Activated CD4-positive, alpha-beta memory T cell treated with anti-CD3 and anti-CD28 coated beads, Interleukin-2, amount 10 ng/mL, durations not matched to agents 7 days and 5 days (primary cell): ENCODE measurements at regions not wholly inside any gene's neighbourhood (a gene's known extent, or its start where the extent isn't known, plus 50 kb on each side); places are given as distances from the start of the nearest gene placed in this dataset.

Source experiments
- CTCF ChIA-PET: fragments of 350-600 bp; sonication (Branson Sonifier 250); formaldehyde crosslinking; loops from one replicate; lab custom pipeline; 2021; ENCODE audit warnings: antibody characterized with exemption, inconsistent platforms; lab: Charles Lee
- POLR2A ChIA-PET: fragments of 350-600 bp; sonication (Branson Sonifier 250); formaldehyde crosslinking; loops from one replicate; lab custom pipeline; 2021; ENCODE audit warnings: antibody characterized with exemption; lab: Charles Lee
- DNase-seq: peaks from one replicate; pipeline ENCODE4 v3.0.0-alpha.2; 2020
- H3K27ac Mint-ChIP-seq: one replicate; pipeline ENCODE4 v1.8.0; 2021; ENCODE audit warnings: mild to moderate bottlenecking, mixed read lengths
- H3K27me3 Mint-ChIP-seq: one replicate; pipeline ENCODE4 v1.8.0; 2021; ENCODE audit warnings: mixed read lengths
- H3K36me3 Mint-ChIP-seq: one replicate; pipeline ENCODE4 v1.8.0; 2021; ENCODE audit warnings: low read depth, mixed read lengths
- H3K4me1 Mint-ChIP-seq: one replicate; pipeline ENCODE4 v1.8.0; 2021; ENCODE audit warnings: mixed read lengths
- H3K4me3 Mint-ChIP-seq: one replicate; pipeline ENCODE4 v1.8.0; 2021; ENCODE audit warnings: mild to moderate bottlenecking, mixed read lengths
- H3K9me3 Mint-ChIP-seq: one replicate; pipeline ENCODE4 v1.8.0; 2021; ENCODE audit warnings: mixed read lengths

DNA sequence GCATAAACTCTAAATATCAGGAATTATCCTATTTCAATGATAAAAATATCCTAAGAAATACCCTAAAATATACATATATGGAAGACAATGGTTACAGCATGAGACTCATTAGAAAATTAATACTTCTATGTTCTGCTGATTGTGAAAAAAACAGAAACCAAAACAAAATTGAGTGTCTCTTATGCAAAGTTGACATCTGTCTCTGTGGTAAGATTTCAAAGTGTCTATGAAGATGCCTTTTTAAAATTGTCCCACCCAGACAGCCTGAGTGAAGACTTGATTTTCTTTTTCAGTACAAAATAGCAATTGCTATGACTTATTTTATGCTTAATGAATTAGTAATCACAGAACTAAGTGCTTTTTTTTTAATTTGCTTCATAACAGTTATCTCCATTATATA is 1368.4 kb upstream of the LRRTM1 start:
- H3K4me3 Mint-ChIP-seq = no peak overlapping the region
- no peaks in the 10 kb centered on the region for H3K4me1 Mint-ChIP-seq
- H3K9me3 Mint-ChIP-seq = peaks cover 3% of the 10 kb centered on the region
- no peaks in the 10 kb centered on the region for H3K27me3 Mint-ChIP-seq
- ChIA-PET CTCF (no interaction called here), POLR2A (no interaction called here)
- DNase-seq = no peak
- no peak overlapping the region for H3K27ac Mint-ChIP-seq
- no peaks in the 10 kb centered on the region for H3K36me3 Mint-ChIP-seq

DNA sequence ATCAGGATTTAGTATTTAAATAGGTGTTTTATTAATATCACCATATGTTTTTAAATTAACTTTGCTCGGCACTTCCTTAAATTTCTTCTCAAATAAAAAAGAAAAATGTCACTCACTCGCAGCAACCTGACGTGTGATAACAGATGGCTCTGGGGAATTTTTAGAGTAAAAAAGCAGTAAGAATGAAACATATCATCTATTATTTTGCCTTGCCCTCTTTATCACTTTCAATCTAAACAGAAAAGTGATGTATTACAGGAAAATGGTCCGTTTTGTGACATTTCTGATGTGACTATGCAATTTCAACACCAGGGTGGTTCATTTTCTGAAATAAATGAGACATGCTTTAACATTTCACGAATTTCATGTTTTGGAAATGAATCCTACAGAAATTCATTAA is 1368.0 kb upstream of the LRRTM1 start:
- no peak overlapping the region for H3K27ac Mint-ChIP-seq
- no peaks in the 10 kb centered on the region for H3K36me3 Mint-ChIP-seq
- no peak for DNase-seq
- H3K27me3 Mint-ChIP-seq = no peaks in the 10 kb centered on the region
- no peak overlapping the region for H3K4me3 Mint-ChIP-seq
- CTCF ChIA-PET = no interaction called here
- no peaks in the 10 kb centered on the region for H3K4me1 Mint-ChIP-seq
- H3K9me3 Mint-ChIP-seq = peaks cover 3% of the 10 kb centered on the region
- POLR2A ChIA-PET = no interaction called here

DNA sequence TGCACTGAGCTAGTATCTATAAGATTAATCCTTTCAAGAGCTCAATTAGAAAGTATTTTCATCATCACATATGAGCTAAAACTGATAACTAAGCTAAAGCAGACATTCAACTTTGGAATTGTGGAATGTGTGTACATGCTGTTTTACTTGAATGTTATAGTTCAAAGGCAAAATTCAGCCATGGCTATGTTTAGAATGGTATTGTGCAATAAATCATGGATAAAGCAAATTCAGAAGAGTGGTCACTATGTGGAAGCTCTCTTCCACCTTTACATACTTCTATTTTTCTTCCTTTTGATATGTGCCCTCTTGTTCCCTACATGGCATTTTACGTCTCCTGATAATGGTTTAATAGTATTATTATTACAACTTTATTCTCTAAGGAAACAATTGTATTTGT is 1366.3 kb upstream of the LRRTM1 start:
- Mint-ChIP-seq H3K9me3 (peaks cover 3% of the 10 kb centered on the region), H3K36me3 (no peaks in the 10 kb centered on the region)
- CTCF ChIA-PET = no interaction called here

DNA sequence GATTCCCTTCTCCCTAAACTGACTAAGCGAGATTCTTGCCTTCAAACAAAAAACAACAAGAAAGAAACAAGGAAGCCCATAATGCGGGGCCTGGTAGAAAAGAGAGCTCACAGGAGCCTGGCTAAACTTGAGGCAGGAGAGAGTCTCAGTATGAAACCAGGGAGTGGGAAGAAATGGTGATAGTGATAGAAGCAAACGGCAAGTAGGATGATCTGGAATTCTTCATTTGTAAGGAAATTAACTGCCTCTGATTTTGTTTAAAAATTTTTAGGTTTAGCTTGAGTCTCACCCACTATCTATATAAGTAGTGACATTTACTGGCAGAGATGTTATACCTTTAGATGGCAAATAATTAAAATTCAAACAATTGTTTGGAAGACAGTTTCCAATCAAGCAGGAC is 1356.5 kb upstream of the LRRTM1 start:
- Mint-ChIP-seq H3K4me3 (no peak overlapping the region), H3K27me3 (no peaks in the 10 kb centered on the region), H3K36me3 (no peaks in the 10 kb centered on the region), H3K4me1 (no peaks in the 10 kb centered on the region), H3K27ac (no peak overlapping the region), H3K9me3 (peaks cover 29% of the 10 kb centered on the region)
- CTCF ChIA-PET = no interaction called here
- no peak for DNase-seq
- POLR2A ChIA-PET = no interaction called here

More for the DNA sequence above, 1366.3 kb upstream of the LRRTM1 start:
- H3K27me3 Mint-ChIP-seq = no peaks in the 10 kb centered on the region
- DNase-seq = no peak
- H3K4me1 Mint-ChIP-seq = no peaks in the 10 kb centered on the region
- no peak overlapping the region for H3K27ac Mint-ChIP-seq
- no peak overlapping the region for H3K4me3 Mint-ChIP-seq
- POLR2A ChIA-PET = no interaction called here

DNA sequence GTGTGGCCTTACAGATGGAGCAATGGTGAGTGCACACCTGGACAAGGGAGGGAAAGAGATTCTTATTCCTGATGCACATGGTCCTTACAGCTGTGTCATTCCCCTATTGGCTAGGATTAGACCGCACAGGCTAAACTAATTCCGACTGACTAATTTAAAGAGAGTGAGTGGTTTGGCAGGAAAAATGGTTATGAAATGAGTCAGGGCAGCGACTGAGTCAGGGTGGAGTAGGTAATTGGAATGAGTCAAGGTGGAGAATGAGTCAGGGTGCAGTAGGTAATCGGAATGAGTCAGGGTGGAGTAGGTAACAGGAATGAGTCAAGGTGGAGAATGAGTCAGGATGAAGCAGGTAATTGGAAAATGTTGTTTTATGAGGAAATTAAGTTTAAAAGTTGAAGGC is 1353.7 kb upstream of the LRRTM1 start:
- Mint-ChIP-seq H3K27ac (no peak overlapping the region), H3K9me3 (peaks cover 37% of the 10 kb centered on the region)
- CTCF ChIA-PET = no interaction called here

DNA sequence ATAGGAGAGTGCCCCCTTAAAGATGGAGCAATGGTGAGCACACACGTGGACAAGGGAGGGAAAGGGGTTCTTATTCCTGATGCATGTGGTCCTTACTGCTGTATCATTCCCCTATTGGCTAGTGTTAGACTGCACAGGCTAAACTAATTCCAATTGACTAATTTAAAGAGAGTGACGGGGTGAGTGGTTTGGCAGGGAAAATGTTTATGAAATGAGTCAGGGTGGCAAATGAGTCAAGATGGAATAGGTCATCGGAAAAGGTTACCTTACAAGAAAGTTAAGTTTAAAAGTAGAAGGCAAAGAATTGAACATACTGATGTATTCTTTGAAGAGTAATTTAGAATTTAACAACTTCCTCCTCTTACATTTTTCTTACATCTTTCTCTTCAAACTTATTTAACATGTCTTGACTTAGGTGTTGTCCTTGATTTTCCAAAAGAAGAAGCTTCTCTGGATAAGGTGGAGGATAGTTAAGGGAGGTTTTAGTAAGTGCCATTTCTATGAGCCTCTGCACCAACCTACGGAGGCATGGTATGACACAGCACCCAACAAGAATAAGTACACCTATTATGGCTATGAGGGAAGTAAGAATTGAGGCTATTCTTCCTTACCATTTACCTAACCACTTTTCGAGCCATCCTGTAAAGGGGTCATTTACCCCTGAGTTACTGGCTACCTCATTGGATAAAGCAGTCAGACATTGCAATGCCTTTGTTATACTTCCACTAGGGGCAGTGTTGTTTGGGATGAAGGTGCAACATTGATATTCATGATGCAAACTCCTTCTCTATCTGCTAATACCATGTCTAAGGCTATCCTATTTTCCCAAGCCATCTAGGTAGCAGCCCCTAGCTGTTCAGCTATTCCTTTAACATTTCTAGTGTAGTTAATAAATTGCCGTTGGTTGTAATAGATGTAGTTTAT is 1345.8 kb upstream of the LRRTM1 start:
- POLR2A ChIA-PET = no interaction called here
- Mint-ChIP-seq H3K4me1 (no peaks in the 10 kb centered on the region), H3K27me3 (no peaks in the 10 kb centered on the region), H3K27ac (no peak overlapping the region), H3K36me3 (no peaks in the 10 kb centered on the region), H3K9me3 (peaks cover 15% of the 10 kb centered on the region), H3K4me3 (no peak overlapping the region)
- CTCF ChIA-PET = no interaction called here
- DNase-seq = no peak

More for the DNA sequence above, 1353.7 kb upstream of the LRRTM1 start:
- POLR2A ChIA-PET = no interaction called here
- DNase-seq = no peak
- H3K4me3 Mint-ChIP-seq = no peak overlapping the region
- no peaks in the 10 kb centered on the region for H3K36me3 Mint-ChIP-seq
- no peaks in the 10 kb centered on the region for H3K27me3 Mint-ChIP-seq
- H3K4me1 Mint-ChIP-seq = no peaks in the 10 kb centered on the region

DNA sequence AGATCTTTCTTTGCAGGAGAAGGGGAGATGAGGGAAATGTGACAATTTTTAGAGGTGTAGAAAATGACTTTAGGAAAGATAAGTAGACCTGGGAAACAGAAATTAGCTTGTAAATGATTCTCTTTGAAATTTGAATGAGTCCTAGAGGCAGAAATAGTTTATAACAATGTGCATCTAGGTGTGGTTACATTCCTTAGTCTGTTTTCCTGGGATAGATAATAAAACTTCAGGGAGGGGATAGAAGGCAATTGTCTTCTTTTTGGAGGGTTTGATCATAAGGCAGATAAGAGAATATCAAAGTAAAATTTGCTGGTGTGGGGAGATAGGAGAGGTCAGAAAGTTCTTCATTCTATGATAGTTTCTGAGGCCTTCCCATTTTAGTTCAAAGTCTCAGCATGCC is 1344.3 kb upstream of the LRRTM1 start:
- CTCF ChIA-PET = no interaction called here
- H3K4me3 Mint-ChIP-seq = no peak overlapping the region
- POLR2A ChIA-PET = no interaction called here
- H3K36me3 Mint-ChIP-seq = no peaks in the 10 kb centered on the region
- H3K9me3 Mint-ChIP-seq = peaks cover 12% of the 10 kb centered on the region
- no peaks in the 10 kb centered on the region for H3K27me3 Mint-ChIP-seq
- no peak overlapping the region for H3K27ac Mint-ChIP-seq
- H3K4me1 Mint-ChIP-seq = no peaks in the 10 kb centered on the region
- no peak for DNase-seq

DNA sequence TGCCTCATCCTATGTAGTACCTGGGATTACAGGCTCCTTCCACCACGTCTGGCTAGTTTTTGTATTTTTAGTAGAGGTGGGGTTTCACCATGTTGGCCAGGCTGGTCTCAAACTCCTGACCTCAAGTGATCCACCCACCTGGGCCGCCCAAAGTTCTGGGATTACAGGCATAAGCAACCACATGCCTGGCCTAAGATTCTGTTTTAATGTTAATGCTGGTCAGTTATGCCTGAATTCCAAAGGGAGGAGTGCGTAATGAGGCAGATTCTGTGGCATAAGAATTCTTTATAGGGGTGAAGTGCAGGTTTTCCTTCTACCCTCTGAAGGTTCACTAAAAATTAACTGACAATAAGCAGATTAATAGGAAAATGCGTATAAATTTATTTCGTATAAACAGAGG is 1343.8 kb upstream of the LRRTM1 start:
- Mint-ChIP-seq H3K36me3 (no peaks in the 10 kb centered on the region), H3K9me3 (peaks cover 8% of the 10 kb centered on the region), H3K27ac (no peak overlapping the region), H3K4me1 (no peaks in the 10 kb centered on the region), H3K4me3 (no peak overlapping the region), H3K27me3 (no peaks in the 10 kb centered on the region)
- ChIA-PET CTCF (no interaction called here), POLR2A (no interaction called here)
- DNase-seq = no peak

DNA sequence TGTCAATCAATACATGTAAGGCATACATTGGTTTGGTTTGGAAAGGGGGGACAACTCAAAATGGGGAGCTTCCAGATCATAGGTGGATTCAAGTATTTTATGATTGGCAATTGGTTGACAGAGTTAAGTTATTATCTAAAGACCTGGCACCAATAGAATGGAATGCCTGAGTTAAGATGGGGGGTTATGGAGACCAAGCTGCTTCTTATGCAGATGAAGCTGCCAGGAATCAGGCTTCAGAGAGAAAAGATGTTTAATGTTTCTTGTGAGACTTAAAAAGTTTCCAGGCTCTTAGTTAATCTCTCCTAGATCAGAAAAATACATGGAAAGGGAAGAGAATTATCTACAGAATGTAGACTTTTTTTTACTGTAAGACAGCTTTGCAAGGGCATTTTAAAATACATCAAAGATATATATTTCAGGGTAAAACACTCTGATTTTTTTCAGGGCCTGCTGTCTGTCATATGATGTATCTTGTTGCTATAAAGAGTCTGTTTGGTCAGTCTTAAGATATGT is 1343.2 kb upstream of the LRRTM1 start:
- Mint-ChIP-seq H3K4me1 (no peaks in the 10 kb centered on the region), H3K27ac (no peak overlapping the region), H3K4me3 (no peak overlapping the region), H3K36me3 (no peaks in the 10 kb centered on the region), H3K9me3 (peaks cover 8% of the 10 kb centered on the region), H3K27me3 (no peaks in the 10 kb centered on the region)
- ChIA-PET POLR2A (no interaction called here), CTCF (no interaction called here)
- DNase-seq = no peak

DNA sequence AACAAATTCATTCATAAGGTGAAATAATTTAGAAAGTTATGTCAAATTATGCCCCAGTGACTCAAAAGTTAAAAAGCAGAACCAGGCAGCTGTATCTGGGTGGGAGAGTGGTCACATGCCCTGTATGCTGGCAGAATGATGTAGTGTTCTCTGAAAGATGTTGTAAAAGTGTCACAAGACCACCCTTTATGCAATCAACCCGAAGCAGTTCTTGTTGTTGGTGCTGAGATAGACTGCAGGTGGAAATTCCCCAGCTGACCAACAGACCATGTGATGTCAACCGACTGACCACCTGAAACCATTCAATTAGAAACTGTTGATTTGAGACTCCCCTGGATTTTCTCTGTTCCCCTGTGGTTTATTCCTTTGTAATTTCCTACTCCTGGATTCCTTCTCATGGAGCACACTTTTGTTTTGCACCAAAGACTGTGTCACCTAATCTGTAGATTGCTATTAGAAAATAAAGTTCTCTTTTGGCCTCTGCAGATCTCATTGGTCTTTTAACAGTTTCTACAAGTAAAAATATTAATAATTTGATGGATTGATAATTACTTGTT is 1341.3 kb upstream of the LRRTM1 start:
- H3K36me3 Mint-ChIP-seq = no peaks in the 10 kb centered on the region
- H3K27me3 Mint-ChIP-seq = no peaks in the 10 kb centered on the region
- H3K4me3 Mint-ChIP-seq = no peak overlapping the region
- ChIA-PET CTCF (no interaction called here), POLR2A (no interaction called here)
- DNase-seq = no peak
- no peak overlapping the region for H3K27ac Mint-ChIP-seq
- no peaks in the 10 kb centered on the region for H3K4me1 Mint-ChIP-seq
- peaks cover 6% of the 10 kb centered on the region for H3K9me3 Mint-ChIP-seq

DNA sequence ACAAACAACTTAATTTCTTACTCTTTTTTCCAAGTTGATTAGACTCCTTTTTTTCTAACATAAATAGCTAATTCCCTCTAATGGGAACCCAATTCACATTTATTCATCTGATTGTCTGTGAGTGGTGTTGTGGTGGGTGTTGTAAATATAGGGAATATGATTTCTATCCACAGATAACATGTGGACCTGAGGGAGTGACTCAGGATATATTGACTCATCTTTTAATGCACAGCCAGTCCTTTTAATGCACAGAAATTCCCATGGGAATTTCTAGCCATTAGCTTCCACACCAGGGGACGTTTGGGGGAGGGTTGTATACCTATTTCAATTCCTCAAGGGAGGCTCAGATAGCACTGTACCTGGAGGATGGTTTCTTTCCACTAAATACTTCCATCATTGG is 1339.6 kb upstream of the LRRTM1 start:
- H3K27me3 Mint-ChIP-seq = no peaks in the 10 kb centered on the region
- CTCF ChIA-PET = no interaction called here
- no peak overlapping the region for H3K4me3 Mint-ChIP-seq
- no peak overlapping the region for H3K27ac Mint-ChIP-seq
- H3K4me1 Mint-ChIP-seq = no peaks in the 10 kb centered on the region
- H3K36me3 Mint-ChIP-seq = no peaks in the 10 kb centered on the region
- no peak for DNase-seq
- POLR2A ChIA-PET = no interaction called here
- H3K9me3 Mint-ChIP-seq = peaks cover 6% of the 10 kb centered on the region

DNA sequence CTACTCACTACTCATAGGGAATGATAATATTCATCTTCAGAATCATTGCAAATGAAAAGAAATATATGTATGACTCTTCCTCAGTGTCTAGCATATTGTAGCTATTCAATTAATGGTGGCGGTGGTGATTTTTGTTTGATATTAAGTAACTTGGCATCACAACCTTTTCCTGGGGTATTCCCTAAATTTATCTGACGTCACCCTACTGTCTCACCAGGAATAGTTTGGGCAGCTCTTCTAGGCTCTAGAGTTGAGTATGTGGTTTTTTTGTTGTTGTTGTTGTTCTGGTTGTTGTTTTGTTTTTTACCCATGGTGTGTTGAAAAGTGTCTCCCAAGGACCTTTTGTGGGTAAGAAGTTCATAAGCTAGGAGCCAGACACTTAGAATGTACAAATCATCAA is 1320.3 kb upstream of the LRRTM1 start:
- POLR2A ChIA-PET = no interaction called here
- H3K27ac Mint-ChIP-seq = no peak overlapping the region

DNA sequence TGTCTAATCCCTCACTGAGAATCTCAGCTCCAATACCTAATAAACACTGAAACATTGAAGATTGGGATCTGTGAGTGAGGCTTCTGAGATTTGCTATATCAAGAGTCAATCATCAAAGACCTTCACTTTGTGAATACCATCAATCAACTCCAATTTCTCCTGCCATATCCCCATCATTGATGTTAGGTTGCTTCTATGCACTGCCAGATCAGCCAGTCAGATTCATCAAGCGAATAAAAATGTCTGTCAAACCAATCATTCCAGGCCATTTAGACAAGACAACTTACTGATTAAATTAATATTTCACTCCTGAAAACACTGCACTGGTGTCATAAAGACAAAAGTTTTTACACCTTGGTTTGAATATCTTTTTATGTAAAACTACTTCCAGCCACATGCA is 1295.5 kb upstream of the LRRTM1 start:
- Mint-ChIP-seq H3K9me3 (peaks cover 10% of the 10 kb centered on the region), H3K4me1 (no peaks in the 10 kb centered on the region), H3K36me3 (no peaks in the 10 kb centered on the region), H3K27me3 (no peaks in the 10 kb centered on the region), H3K4me3 (no peak overlapping the region), H3K27ac (no peak overlapping the region)
- ChIA-PET CTCF (no interaction called here), POLR2A (no interaction called here)
- no peak for DNase-seq

More for the DNA sequence above, 1320.3 kb upstream of the LRRTM1 start:
- Mint-ChIP-seq H3K4me3 (no peak overlapping the region), H3K9me3 (peaks cover 27% of the 10 kb centered on the region), H3K36me3 (no peaks in the 10 kb centered on the region), H3K27me3 (no peaks in the 10 kb centered on the region), H3K4me1 (no peaks in the 10 kb centered on the region)
- CTCF ChIA-PET = no interaction called here
- DNase-seq = no peak

DNA sequence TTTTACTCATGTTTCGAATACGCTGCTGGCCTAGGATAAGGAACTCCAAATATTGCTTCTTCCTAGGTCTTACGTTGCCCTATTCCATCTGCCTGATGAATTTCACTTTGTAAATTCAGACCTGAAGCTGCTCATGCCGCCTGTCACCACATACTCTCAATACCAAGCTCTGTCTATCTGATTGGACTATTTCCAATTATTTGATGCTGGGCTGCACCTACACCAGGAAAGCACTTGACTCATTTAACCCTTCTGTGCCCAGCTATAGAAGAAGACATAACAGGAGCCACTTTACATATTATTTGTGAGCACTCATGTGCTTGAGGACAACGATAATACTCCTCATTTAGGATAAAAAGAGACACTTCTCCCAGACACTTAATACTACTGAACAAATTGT is 1293.9 kb upstream of the LRRTM1 start:
- Mint-ChIP-seq H3K4me3 (no peak overlapping the region), H3K27me3 (no peaks in the 10 kb centered on the region), H3K4me1 (no peaks in the 10 kb centered on the region), H3K36me3 (no peaks in the 10 kb centered on the region), H3K27ac (no peak overlapping the region), H3K9me3 (peaks cover 8% of the 10 kb centered on the region)
- POLR2A ChIA-PET = no interaction called here
- DNase-seq = no peak
- CTCF ChIA-PET = no interaction called here
